Neural cell (in vitro differentiated cells): ENCODE measurements at regions not wholly inside any gene's neighbourhood (a gene's known extent, or its start where the extent isn't known, plus 50 kb on each side); places are given as distances from the start of the nearest gene placed in this dataset.

ENCODE experiments used
- H2AFZ ChIP-seq: fragments of 200-600, 300-800 bp; sonication (generic), shearing (Covaris generic); 2 replicates; pipeline ENCODE4 v1.6.0; 2014; ENCODE audit warnings: low read depth, mild to moderate bottlenecking, antibody characterized with exemption, low read length, moderate library complexity
- H3F3A ChIP-seq: fragments of 200-600 bp; shearing (Covaris generic); 2 replicates; pipeline ENCODE4 v1.6.1; 2016; ENCODE audit warnings: mild to moderate bottlenecking, moderate library complexity, mixed read lengths, antibody characterized with exemption, low read length; ENCODE audit not compliant: insufficient read depth, poor library complexity, severe bottlenecking
- H3K27ac ChIP-seq: fragments of 200-600, 300-800 bp; sonication (generic), shearing (Covaris generic); 2 replicates; pipeline ENCODE4 v1.5.1; 2014; ENCODE audit warnings: mild to moderate bottlenecking, low read length, moderate library complexity
- H3K27me3 ChIP-seq: fragments of 300-800, 200-600 bp; sonication (generic), shearing (Covaris generic); 2 replicates; pipeline ENCODE4 v1.6.0; 2014; ENCODE audit warnings: mild to moderate bottlenecking, low read depth, low read length, moderate library complexity; ENCODE audit not compliant: insufficient read depth
- H3K36me3 ChIP-seq: fragments of 300-800, 200-600 bp; sonication (generic), shearing (Covaris generic); 2 replicates; pipeline ENCODE4 v1.5.1; 2014; ENCODE audit warnings: mild to moderate bottlenecking, antibody characterized with exemption, low read length, moderate library complexity; ENCODE audit not compliant: insufficient read depth
- H3K4me2 ChIP-seq: fragments of 300-800, 200-600 bp; sonication (generic), shearing (Covaris generic); 2 replicates; pipeline ENCODE4 v1.6.0; 2014; ENCODE audit warnings: mild to moderate bottlenecking, low read length
- H3K4me3 ChIP-seq: fragments of 300-800, 200-600 bp; sonication (generic), shearing (Covaris generic); 2 replicates; pipeline ENCODE4 v1.5.1; 2014; ENCODE audit warnings: mild to moderate bottlenecking, low read length, moderate library complexity
- H3K79me2 ChIP-seq: fragments of 200-600 bp; shearing (Covaris generic); replicated peaks from 2 replicates; pipeline ENCODE4 v1.6.0; 2014; ENCODE audit warnings: mild to moderate bottlenecking, low read length, moderate library complexity; ENCODE audit not compliant: insufficient read depth
- H3K9ac ChIP-seq: fragments of 300-800, 200-600 bp; sonication (generic), shearing (Covaris generic); 2 replicates; pipeline ENCODE4 v1.6.1; 2016; ENCODE audit warnings: mild to moderate bottlenecking, low read length, mixed read lengths
- H3K9me2 ChIP-seq: fragments of 200-600 bp; shearing (Covaris generic); 2 replicates; pipeline ENCODE4 v1.6.1; 2016; ENCODE audit warnings: mild to moderate bottlenecking, low read length, mixed read lengths; ENCODE audit not compliant: insufficient read depth
- H3K9me3 ChIP-seq: fragments of 200-600, 300-800 bp; sonication (generic), shearing (Covaris generic); 2 replicates; pipeline ENCODE4 v1.6.1; 2016; ENCODE audit warnings: mild to moderate bottlenecking, mixed run types, low read length, moderate library complexity, mixed read lengths
- H4K20me1 ChIP-seq: fragments of 200-600 bp; shearing (Covaris generic); 2 replicates; pipeline ENCODE4 v1.6.1; 2016; ENCODE audit warnings: mild to moderate bottlenecking, mixed run types; ENCODE audit not compliant: insufficient read depth
- EP300 ChIP-seq: fragments of 450-650 bp; conservative IDR thresholded peaks from 2 replicates; pipeline ENCODE4 v1.6.1; 2014; ENCODE audit warnings: antibody characterized with exemption, mild to moderate bottlenecking, moderate library complexity; ENCODE audit not compliant: poor library complexity, severe bottlenecking
- EZH2 ChIP-seq: fragments of 200-600, 300-800 bp; shearing (Covaris generic), sonication (generic); IDR thresholded peaks from 2 replicates; pipeline ENCODE4 v1.6.1; 2014; ENCODE audit warnings: antibody characterized with exemption, low read length, borderline replicate concordance, mild to moderate bottlenecking; ENCODE audit not compliant: insufficient read depth, poor library complexity, severe bottlenecking
- MXI1 ChIP-seq: fragments of 450-650 bp; conservative IDR thresholded peaks from 2 replicates; pipeline ENCODE4 v1.6.1; 2014; ENCODE audit warnings: antibody characterized with exemption, mild to moderate bottlenecking; ENCODE audit not compliant: poor library complexity, severe bottlenecking
- POLR2AphosphoS5 ChIP-seq: IDR thresholded peaks from 2 replicates; pipeline ENCODE4 v1.6.1; 2012
- RAD21 ChIP-seq: fragments of 450-650 bp; conservative IDR thresholded peaks from 2 replicates; pipeline ENCODE4 v1.6.1; 2014; ENCODE audit warnings: antibody characterized with exemption, mild to moderate bottlenecking, moderate library complexity
- SMC3 ChIP-seq: fragments of 450-650 bp; conservative IDR thresholded peaks from 2 replicates; pipeline ENCODE4 v1.6.1; 2014; ENCODE audit warnings: antibody characterized with exemption, mild to moderate bottlenecking, moderate library complexity; ENCODE audit not compliant: poor library complexity
- TAF1 ChIP-seq: IDR thresholded peaks from 2 replicates; pipeline ENCODE4 v1.6.1; 2012; ENCODE audit warnings: low read depth
- TF ChIP-seq, protein P1 (sequence below): fragments of 450-650 bp; IDR thresholded peaks from 2 replicates; pipeline ENCODE4 v1.5.1; 2014; ENCODE audit warnings: antibody characterized with exemption, mild to moderate bottlenecking, moderate library complexity; ENCODE audit not compliant: poor library complexity, severe bottlenecking
- TF ChIP-seq, protein P2 (sequence below): IDR thresholded peaks from 2 replicates; pipeline ENCODE4 v1.6.1; 2012; ENCODE audit warnings: borderline replicate concordance

DNA sequence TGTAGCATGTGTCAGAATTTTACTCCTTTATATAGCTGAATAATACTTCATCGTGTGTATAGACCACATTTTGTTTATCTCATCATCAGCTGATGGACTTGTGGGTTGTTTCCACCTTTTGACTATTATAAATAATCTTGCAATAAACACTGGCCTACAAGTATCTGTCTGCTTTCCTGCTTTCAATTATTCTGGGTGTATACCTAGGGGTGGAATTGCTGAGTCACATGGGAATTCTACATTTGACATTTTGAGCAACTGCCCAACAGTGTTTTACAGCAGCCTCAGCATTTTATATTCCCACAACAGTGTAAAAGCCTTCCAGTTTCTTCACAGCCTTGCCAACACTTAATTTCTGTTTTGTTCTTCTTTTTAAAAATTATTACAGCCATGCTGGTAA is 200.3 kb upstream of the PRSS1 start:
- no peaks in the 10 kb centered on the region for H3K36me3 ChIP-seq
- no peaks in the 10 kb centered on the region for H3K9me2 ChIP-seq
- TF ChIP-seq RAD21 (no peak), EZH2 (no peak), TAF1 (no peak)
- TF ChIP-seq, protein P1, sequence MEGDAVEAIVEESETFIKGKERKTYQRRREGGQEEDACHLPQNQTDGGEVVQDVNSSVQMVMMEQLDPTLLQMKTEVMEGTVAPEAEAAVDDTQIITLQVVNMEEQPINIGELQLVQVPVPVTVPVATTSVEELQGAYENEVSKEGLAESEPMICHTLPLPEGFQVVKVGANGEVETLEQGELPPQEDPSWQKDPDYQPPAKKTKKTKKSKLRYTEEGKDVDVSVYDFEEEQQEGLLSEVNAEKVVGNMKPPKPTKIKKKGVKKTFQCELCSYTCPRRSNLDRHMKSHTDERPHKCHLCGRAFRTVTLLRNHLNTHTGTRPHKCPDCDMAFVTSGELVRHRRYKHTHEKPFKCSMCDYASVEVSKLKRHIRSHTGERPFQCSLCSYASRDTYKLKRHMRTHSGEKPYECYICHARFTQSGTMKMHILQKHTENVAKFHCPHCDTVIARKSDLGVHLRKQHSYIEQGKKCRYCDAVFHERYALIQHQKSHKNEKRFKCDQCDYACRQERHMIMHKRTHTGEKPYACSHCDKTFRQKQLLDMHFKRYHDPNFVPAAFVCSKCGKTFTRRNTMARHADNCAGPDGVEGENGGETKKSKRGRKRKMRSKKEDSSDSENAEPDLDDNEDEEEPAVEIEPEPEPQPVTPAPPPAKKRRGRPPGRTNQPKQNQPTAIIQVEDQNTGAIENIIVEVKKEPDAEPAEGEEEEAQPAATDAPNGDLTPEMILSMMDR, result no peak
- TF ChIP-seq, protein P2, sequence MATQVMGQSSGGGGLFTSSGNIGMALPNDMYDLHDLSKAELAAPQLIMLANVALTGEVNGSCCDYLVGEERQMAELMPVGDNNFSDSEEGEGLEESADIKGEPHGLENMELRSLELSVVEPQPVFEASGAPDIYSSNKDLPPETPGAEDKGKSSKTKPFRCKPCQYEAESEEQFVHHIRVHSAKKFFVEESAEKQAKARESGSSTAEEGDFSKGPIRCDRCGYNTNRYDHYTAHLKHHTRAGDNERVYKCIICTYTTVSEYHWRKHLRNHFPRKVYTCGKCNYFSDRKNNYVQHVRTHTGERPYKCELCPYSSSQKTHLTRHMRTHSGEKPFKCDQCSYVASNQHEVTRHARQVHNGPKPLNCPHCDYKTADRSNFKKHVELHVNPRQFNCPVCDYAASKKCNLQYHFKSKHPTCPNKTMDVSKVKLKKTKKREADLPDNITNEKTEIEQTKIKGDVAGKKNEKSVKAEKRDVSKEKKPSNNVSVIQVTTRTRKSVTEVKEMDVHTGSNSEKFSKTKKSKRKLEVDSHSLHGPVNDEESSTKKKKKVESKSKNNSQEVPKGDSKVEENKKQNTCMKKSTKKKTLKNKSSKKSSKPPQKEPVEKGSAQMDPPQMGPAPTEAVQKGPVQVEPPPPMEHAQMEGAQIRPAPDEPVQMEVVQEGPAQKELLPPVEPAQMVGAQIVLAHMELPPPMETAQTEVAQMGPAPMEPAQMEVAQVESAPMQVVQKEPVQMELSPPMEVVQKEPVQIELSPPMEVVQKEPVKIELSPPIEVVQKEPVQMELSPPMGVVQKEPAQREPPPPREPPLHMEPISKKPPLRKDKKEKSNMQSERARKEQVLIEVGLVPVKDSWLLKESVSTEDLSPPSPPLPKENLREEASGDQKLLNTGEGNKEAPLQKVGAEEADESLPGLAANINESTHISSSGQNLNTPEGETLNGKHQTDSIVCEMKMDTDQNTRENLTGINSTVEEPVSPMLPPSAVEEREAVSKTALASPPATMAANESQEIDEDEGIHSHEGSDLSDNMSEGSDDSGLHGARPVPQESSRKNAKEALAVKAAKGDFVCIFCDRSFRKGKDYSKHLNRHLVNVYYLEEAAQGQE, result no peak
- no peak overlapping the region for H3K9ac ChIP-seq
- no peaks in the 10 kb centered on the region for H4K20me1 ChIP-seq
- no peaks in the 10 kb centered on the region for H3K9me3 ChIP-seq
- no peak overlapping the region for H3K27ac ChIP-seq
- no peak overlapping the region for H2AFZ ChIP-seq
- H3K79me2 ChIP-seq, result no peaks in the 10 kb centered on the region
- no peaks in the 10 kb centered on the region for H3F3A ChIP-seq
- no peak overlapping the region for H3K4me3 ChIP-seq
- H3K27me3 ChIP-seq, result no peaks in the 10 kb centered on the region
- no peak overlapping the region for H3K4me2 ChIP-seq

DNA sequence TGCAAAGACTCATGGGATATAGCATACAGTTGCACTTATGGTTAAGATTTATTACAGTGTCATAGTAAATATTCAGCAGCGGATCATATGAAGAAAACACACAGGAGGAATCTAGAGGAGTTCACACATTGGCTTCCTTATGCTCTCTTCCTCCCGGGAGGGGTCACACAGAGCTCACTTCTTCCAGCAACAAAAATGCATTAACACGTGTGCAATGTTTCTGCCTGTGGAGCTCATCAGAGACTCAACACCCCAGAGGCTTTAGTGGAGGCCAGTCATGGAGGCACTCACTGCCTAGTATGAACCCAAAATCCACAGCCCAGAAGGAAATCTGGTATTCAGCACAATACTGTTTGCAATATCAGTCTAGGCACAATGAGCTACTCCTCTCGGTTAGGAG is 202.8 kb upstream of the PRSS1 start:
- Histone ChIP-seq H3F3A (no peaks in the 10 kb centered on the region), H3K9me2 (no peaks in the 10 kb centered on the region), H3K9me3 (no peaks in the 10 kb centered on the region), H2AFZ (no peak overlapping the region), H3K9ac (no peak overlapping the region), H3K27me3 (no peaks in the 10 kb centered on the region), H4K20me1 (no peaks in the 10 kb centered on the region), H3K27ac (no peak overlapping the region), H3K79me2 (no peaks in the 10 kb centered on the region), H3K4me2 (no peak overlapping the region), H3K36me3 (no peaks in the 10 kb centered on the region), H3K4me3 (no peak overlapping the region)
- TF ChIP-seq, protein P1, result no peak
- no peak for TF ChIP-seq POLR2AphosphoS5
- TF ChIP-seq TAF1, result no peak
- no peak for TF ChIP-seq MXI1
- TF ChIP-seq, protein P2, result no peak
- no peak for TF ChIP-seq SMC3
- TF ChIP-seq EP300, result no peak
- no peak for TF ChIP-seq EZH2
- TF ChIP-seq RAD21, result no peak
